ENCODE measurements at regions not wholly inside any gene's neighbourhood (a gene's known extent, or its start where the extent isn't known, plus 50 kb on each side); places are given as distances from the start of the nearest gene placed in this dataset.

- TF ChIP-seq CTCF (IDR thresholded peaks at IDR 0.05; ENCODE audit: insufficient read depth, low read length), result no peak
- TF ChIP-seq GABPA (IDR thresholded peaks at IDR 0.05; ENCODE audit: low read depth), result no peak
- TF ChIP-seq POLR2AphosphoS5 (IDR thresholded peaks at IDR 0.05; ENCODE audit: low read depth), result no peak
- no peak for TF ChIP-seq SPI1 (IDR thresholded peaks at IDR 0.05; ENCODE audit: borderline replicate concordance, low read depth)
Observed at GRCh38 chr6:78435671-78436070, 431.7 kb upstream of the IRAK1BP1 start.
